ENCODE measurements at regions not wholly inside any gene's neighbourhood (a gene's known extent, or its start where the extent isn't known, plus 50 kb on each side); places are given as distances from the start of the nearest gene placed in this dataset.

- TF ChIP-seq, protein P1, sequence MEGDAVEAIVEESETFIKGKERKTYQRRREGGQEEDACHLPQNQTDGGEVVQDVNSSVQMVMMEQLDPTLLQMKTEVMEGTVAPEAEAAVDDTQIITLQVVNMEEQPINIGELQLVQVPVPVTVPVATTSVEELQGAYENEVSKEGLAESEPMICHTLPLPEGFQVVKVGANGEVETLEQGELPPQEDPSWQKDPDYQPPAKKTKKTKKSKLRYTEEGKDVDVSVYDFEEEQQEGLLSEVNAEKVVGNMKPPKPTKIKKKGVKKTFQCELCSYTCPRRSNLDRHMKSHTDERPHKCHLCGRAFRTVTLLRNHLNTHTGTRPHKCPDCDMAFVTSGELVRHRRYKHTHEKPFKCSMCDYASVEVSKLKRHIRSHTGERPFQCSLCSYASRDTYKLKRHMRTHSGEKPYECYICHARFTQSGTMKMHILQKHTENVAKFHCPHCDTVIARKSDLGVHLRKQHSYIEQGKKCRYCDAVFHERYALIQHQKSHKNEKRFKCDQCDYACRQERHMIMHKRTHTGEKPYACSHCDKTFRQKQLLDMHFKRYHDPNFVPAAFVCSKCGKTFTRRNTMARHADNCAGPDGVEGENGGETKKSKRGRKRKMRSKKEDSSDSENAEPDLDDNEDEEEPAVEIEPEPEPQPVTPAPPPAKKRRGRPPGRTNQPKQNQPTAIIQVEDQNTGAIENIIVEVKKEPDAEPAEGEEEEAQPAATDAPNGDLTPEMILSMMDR (IDR thresholded peaks at IDR 0.05; ENCODE audit: extremely low read depth, missing control alignments) = no peak
- DNase-seq (ENCODE audit: low spot score) = no peak
Observed at GRCh38 chr18:72942766-72943165, 75.0 kb upstream of the NETO1 start.

DNA sequence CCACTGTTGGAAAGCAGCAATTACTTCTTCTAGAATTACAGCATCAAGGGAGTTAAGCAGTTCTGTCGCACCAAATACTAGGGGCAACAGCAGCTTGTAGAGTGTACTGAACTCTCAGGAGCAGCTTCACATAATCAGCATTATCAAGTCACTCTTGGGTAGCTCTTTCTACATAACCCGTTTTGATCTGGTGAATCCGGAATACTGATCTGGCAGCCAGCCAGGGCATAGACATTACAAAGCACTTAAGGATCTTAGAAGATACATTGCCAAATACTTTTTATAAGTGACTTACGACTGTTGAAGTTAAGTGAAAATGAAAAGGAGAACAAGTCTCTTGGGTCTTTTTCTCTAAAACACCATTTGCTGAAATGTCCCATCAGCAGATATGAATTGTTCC is 73.2 kb upstream of the NETO1 start:
- DNase-seq (ENCODE audit: low spot score) = no peak
- TF ChIP-seq, protein P1 (IDR thresholded peaks at IDR 0.05; ENCODE audit: extremely low read depth, missing control alignments) = no peak

DNA sequence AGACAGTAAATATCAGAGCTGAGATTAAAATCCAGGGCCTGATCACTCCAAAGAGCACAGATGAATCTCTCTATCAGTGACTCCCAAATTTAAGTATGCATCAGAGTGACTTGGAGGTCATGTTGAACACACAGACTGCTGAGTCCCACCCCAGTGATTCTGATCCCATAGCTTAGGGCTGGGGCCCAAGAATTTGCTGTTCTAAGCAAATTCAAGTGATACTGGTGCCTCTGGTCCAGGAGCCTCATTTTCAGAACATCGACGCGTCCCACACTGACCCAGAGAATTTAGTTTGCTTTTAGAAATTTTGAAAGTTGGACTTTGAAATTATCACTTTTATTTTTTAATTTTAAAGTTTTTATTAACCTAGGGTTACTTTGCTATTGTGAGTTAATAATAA is 72.7 kb upstream of the NETO1 start:
- TF ChIP-seq, protein P1 (IDR thresholded peaks at IDR 0.05; ENCODE audit: extremely low read depth, missing control alignments) = no peak
- DNase-seq (ENCODE audit: low spot score) = no peak

GRCh38 chr18:72935744-72936143 is 68.0 kb upstream of the NETO1 start:
- DNase-seq (ENCODE audit: low spot score) = no peak
- TF ChIP-seq, protein P1 (IDR thresholded peaks at IDR 0.05; ENCODE audit: extremely low read depth, missing control alignments) = no peak

DNA sequence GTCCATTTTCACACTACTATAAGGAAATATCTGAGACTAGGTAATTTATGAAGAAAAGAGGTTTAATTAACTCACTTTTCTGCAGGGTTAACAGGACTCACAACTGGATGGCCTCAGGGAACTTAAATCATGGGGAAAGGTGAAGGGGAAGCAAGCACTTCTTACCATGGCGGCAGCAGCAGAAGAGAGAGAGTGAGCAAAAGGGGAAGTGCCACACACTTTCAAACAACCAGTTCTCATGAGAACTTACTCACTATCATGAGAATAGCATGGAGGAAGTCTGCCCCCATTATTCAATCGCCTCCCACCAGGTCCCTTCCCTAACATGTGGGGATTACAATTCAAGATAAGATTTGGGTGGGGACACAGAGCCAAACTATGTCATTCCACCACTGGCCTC is 55.1 kb upstream of the NETO1 start:
- no peak for DNase-seq (ENCODE audit: low spot score)
- TF ChIP-seq, protein P1 (IDR thresholded peaks at IDR 0.05; ENCODE audit: extremely low read depth, missing control alignments) = no peak
